Dermis blood vessel endothelial cell (primary cell): ENCODE measurements at regions not wholly inside any gene's neighbourhood (a gene's known extent, or its start where the extent isn't known, plus 50 kb on each side); places are given as distances from the start of the nearest gene placed in this dataset.
A peak's percentile ranks its signal among the peaks of the same experiment; 100 is the strongest.
"Not testable (repeated sequence)": the region's sequence is repeated elsewhere in the genome, so short reads cannot be mapped to it uniquely, and the experiment has no call there.

ENCODE experiments used
- DNase-seq: peaks from one replicate; pipeline ENCODE4 v3.0.0; 2010

GRCh38 chr15:96207377-96208006 is 123.0 kb upstream of the NR2F2 start:
- DNase-seq, result no peak

GRCh38 chr15:96209285-96209735 is 121.2 kb upstream of the NR2F2 start:
- no peak for DNase-seq

- no peak for DNase-seq
These were observed 117.5 kb upstream of the NR2F2 start for GRCh38 chr15:96213045-96213444.

GRCh38 chr15:96213896-96214295 is 116.6 kb upstream of the NR2F2 start:
- DNase-seq, result no peak

GRCh38 chr15:96216481-96216880 is 114.0 kb upstream of the NR2F2 start:
- not testable (repeated sequence) for DNase-seq

- no peak for DNase-seq
These were observed 112.5 kb upstream of the NR2F2 start for GRCh38 chr15:96217983-96218382.

GRCh38 chr15:96218623-96219455 is 111.7 kb upstream of the NR2F2 start:
- no peak for DNase-seq

- DNase-seq, result no peak
These were observed 110.8 kb upstream of the NR2F2 start for GRCh38 chr15:96219681-96220080.

- DNase-seq, result no peak
These were observed 109.8 kb upstream of the NR2F2 start for GRCh38 chr15:96220657-96221056.

- no peak for DNase-seq
These were observed 107.5 kb upstream of the NR2F2 start for GRCh38 chr15:96222981-96223380.

- no peak for DNase-seq
These were observed 106.6 kb upstream of the NR2F2 start for GRCh38 chr15:96223939-96224338.

GRCh38 chr15:96225642-96226259 is 104.7 kb upstream of the NR2F2 start:
- DNase-seq, result no peak

- DNase-seq, result peak; percentile 63
These were observed 99.8 kb upstream of the NR2F2 start for GRCh38 chr15:96230526-96231181.

- no peak for DNase-seq
These were observed 98.2 kb upstream of the NR2F2 start for GRCh38 chr15:96232335-96232734.

- DNase-seq, result no peak
These were observed 96.2 kb upstream of the NR2F2 start for GRCh38 chr15:96234109-96234892.

- DNase-seq, result no peak
These were observed 93.5 kb upstream of the NR2F2 start for GRCh38 chr15:96237002-96237401.

GRCh38 chr15:96242761-96243160 is 87.7 kb upstream of the NR2F2 start:
- DNase-seq, result no peak

- DNase-seq, result no peak
These were observed 86.8 kb upstream of the NR2F2 start for GRCh38 chr15:96243701-96244100.

- DNase-seq, result no peak
These were observed 85.2 kb upstream of the NR2F2 start for GRCh38 chr15:96245252-96245651.

- no peak for DNase-seq
These were observed 84.4 kb upstream of the NR2F2 start for GRCh38 chr15:96246057-96246456.

- no peak for DNase-seq
These were observed 82.7 kb upstream of the NR2F2 start for GRCh38 chr15:96247621-96248305.

GRCh38 chr15:96252148-96252547 is 78.4 kb upstream of the NR2F2 start:
- DNase-seq, result no peak
